CD4-positive, alpha-beta T cell (primary cell): ENCODE measurements at regions not wholly inside any gene's neighbourhood (a gene's known extent, or its start where the extent isn't known, plus 50 kb on each side); places are given as distances from the start of the nearest gene placed in this dataset.
"Not testable (repeated sequence)": the region's sequence is repeated elsewhere in the genome, so short reads cannot be mapped to it uniquely, and the experiment has no call there.

Source experiments
- ATAC-seq: fragments of 200-7000 bp; cut with Tn5 transposase; one replicate; pipeline ENCODE4 v1.10.0; 2022; ENCODE audit warnings: mild to moderate bottlenecking; ENCODE audit not compliant: poor library complexity
- CTCF ChIA-PET: fragments of 350-600 bp; sonication (Branson Sonifier 250); formaldehyde crosslinking; loops from one replicate; lab custom pipeline; 2021; ENCODE audit warnings: antibody characterized with exemption, inconsistent platforms; lab: Charles Lee
- POLR2A ChIA-PET: fragments of 350-600 bp; sonication (Branson Sonifier 250); formaldehyde crosslinking; loops from one replicate; lab custom pipeline; 2021; ENCODE audit warnings: antibody characterized with exemption, inconsistent platforms; lab: Charles Lee
- DNase-seq, 14 experiments: peaks; one replicate each; pipeline ENCODE4 v3.0.0-alpha.2; 2013 to 2020; ENCODE audit warnings: mixed read lengths in 2 of 14
- H3K27ac ChIP-seq, 2 donors: one replicate each; pipeline versions ENCODE4 v1.5.1 to v1.7.0; 2013; ENCODE audit warnings: low read length in 2 of 2, low read depth in 1 of 2, mild to moderate bottlenecking in 1 of 2
- H3K27me3 ChIP-seq, 2 experiments: 1 replicate in 1 of 2; 2 replicates in 1 of 2; pipeline versions ENCODE4 v1.6.1 to v1.7.0; 2013; ENCODE audit warnings: low read length in 2 of 2, control low read depth in 1 of 2, mild to moderate bottlenecking in 1 of 2, moderate library complexity in 1 of 2; ENCODE audit not compliant: insufficient read depth in 2 of 2, control insufficient read depth in 1 of 2
- H3K36me3 ChIP-seq: one replicate; pipeline ENCODE4 v1.6.1; 2013; ENCODE audit warnings: low read length, control low read depth; ENCODE audit not compliant: insufficient read depth
- H3K4me1 ChIP-seq: one replicate; pipeline ENCODE4 v1.6.1; 2013; ENCODE audit warnings: low read length, control low read depth; ENCODE audit not compliant: insufficient read depth
- H3K4me3 ChIP-seq: one replicate; pipeline ENCODE4 v1.5.1; 2013; ENCODE audit warnings: mild to moderate bottlenecking, low read length, moderate library complexity
- H3K9me3 ChIP-seq, 2 experiments: 1 replicate in 1 of 2; 2 replicates in 1 of 2; pipeline versions ENCODE4 v1.6.1 to v1.7.0; 2013; ENCODE audit warnings: low read length in 2 of 2, mild to moderate bottlenecking in 2 of 2, control low read depth in 1 of 2, moderate library complexity in 1 of 2; ENCODE audit not compliant: control insufficient read depth in 1 of 2, insufficient read depth in 1 of 2
- H3K27ac Mint-ChIP-seq: one replicate; pipeline ENCODE4 v1.8.0; 2020; ENCODE audit warnings: mixed read lengths
- H3K27me3 Mint-ChIP-seq: one replicate; pipeline ENCODE4 v1.8.0; 2021; ENCODE audit warnings: mixed read lengths
- H3K36me3 Mint-ChIP-seq: one replicate; pipeline ENCODE4 v1.8.0; 2021; ENCODE audit warnings: low read depth, mixed read lengths
- H3K4me1 Mint-ChIP-seq: one replicate; pipeline ENCODE4 v1.8.0; 2021; ENCODE audit warnings: low read depth, mixed read lengths
- H3K4me3 Mint-ChIP-seq: one replicate; pipeline ENCODE4 v1.8.0; 2020; ENCODE audit warnings: mild to moderate bottlenecking, mixed read lengths
- H3K9me3 Mint-ChIP-seq: one replicate; pipeline ENCODE4 v1.8.0; 2020; ENCODE audit warnings: mixed read lengths
- intact Hi-C, 2 experiments: fragments of 100-400 bp; cut with DNase I in 1 of 2; cut with micrococcal nuclease in 1 of 2; formaldehyde crosslinking; loops; one replicate each; pipeline versions ENCODE4 v1.15.1 to v1.9.0; 2023 to 2025; cut with DNase I, micrococcal nuclease

- H3K4me3 ChIP-seq, H3K27me3 ChIP-seq, H3K4me1 Mint-ChIP-seq, H3K27ac Mint-ChIP-seq, H3K4me3 Mint-ChIP-seq, H3K36me3 Mint-ChIP-seq, H3K36me3 ChIP-seq, CTCF ChIA-PET, H3K9me3 ChIP-seq, DNase-seq, H3K27ac ChIP-seq, H3K4me1 ChIP-seq, intact Hi-C loops, H3K9me3 Mint-ChIP-seq, POLR2A ChIA-PET, ATAC-seq: not testable (repeated sequence)
- H3K27me3 Mint-ChIP-seq, result peaks cover 20% of the 10 kb centered on the region
Measured at GRCh38 chr9:62848258-62848657, 1658.4 kb downstream of the SPATA31A7 start.

GRCh38 chr9:62849991-62850390 lies 1660.2 kb downstream of the SPATA31A7 start:
- CTCF ChIA-PET, POLR2A ChIA-PET, H3K4me1 ChIP-seq, H3K4me1 Mint-ChIP-seq, intact Hi-C loops, H3K4me3 ChIP-seq, H3K27ac ChIP-seq, H3K36me3 Mint-ChIP-seq, H3K27ac Mint-ChIP-seq, H3K36me3 ChIP-seq, H3K27me3 ChIP-seq, H3K9me3 Mint-ChIP-seq, DNase-seq, H3K4me3 Mint-ChIP-seq, ATAC-seq, H3K9me3 ChIP-seq: not testable (repeated sequence)
- H3K27me3 Mint-ChIP-seq, result peaks cover 21% of the 10 kb centered on the region

GRCh38 chr9:62857280-62857679 lies 1667.4 kb downstream of the SPATA31A7 start:
- H3K4me3 Mint-ChIP-seq, H3K36me3 Mint-ChIP-seq, H3K9me3 Mint-ChIP-seq, H3K27me3 ChIP-seq, H3K36me3 ChIP-seq, POLR2A ChIA-PET, H3K4me1 ChIP-seq, DNase-seq, H3K9me3 ChIP-seq, H3K27ac Mint-ChIP-seq, CTCF ChIA-PET, H3K4me1 Mint-ChIP-seq, ATAC-seq, intact Hi-C loops, H3K4me3 ChIP-seq, H3K27ac ChIP-seq: not testable (repeated sequence)
- peaks cover 33% of the 10 kb centered on the region for H3K27me3 Mint-ChIP-seq

GRCh38 chr9:62858240-62858639 lies 1668.4 kb downstream of the SPATA31A7 start:
- CTCF ChIA-PET, H3K4me1 ChIP-seq, intact Hi-C loops, H3K4me1 Mint-ChIP-seq, H3K36me3 ChIP-seq, H3K4me3 ChIP-seq, H3K9me3 Mint-ChIP-seq, POLR2A ChIA-PET, H3K36me3 Mint-ChIP-seq, H3K27me3 ChIP-seq, ATAC-seq, H3K4me3 Mint-ChIP-seq, H3K27ac ChIP-seq, H3K27ac Mint-ChIP-seq, H3K9me3 ChIP-seq, DNase-seq: not testable (repeated sequence)
- peaks cover 37% of the 10 kb centered on the region for H3K27me3 Mint-ChIP-seq

- ATAC-seq, H3K4me1 ChIP-seq, H3K4me3 ChIP-seq, CTCF ChIA-PET, H3K36me3 Mint-ChIP-seq, H3K4me1 Mint-ChIP-seq, POLR2A ChIA-PET, intact Hi-C loops, H3K9me3 ChIP-seq, H3K27ac Mint-ChIP-seq, H3K4me3 Mint-ChIP-seq, H3K9me3 Mint-ChIP-seq, H3K36me3 ChIP-seq, H3K27ac ChIP-seq, DNase-seq: not testable (repeated sequence)
- H3K27me3 ChIP-seq, result peaks cover 3 to 14% of the 10 kb centered on the region in 2 experiments
- H3K27me3 Mint-ChIP-seq, result peaks cover 60% of the 10 kb centered on the region
Measured at GRCh38 chr9:62860939-62861860, 1671.4 kb downstream of the SPATA31A7 start.

- CTCF ChIA-PET, H3K4me3 Mint-ChIP-seq, H3K4me3 ChIP-seq, intact Hi-C loops, H3K27ac ChIP-seq, H3K4me1 ChIP-seq, DNase-seq, H3K9me3 ChIP-seq, H3K4me1 Mint-ChIP-seq, H3K36me3 Mint-ChIP-seq, H3K27ac Mint-ChIP-seq, H3K36me3 ChIP-seq, POLR2A ChIA-PET, H3K9me3 Mint-ChIP-seq, ATAC-seq: not testable (repeated sequence)
- peaks cover 3 to 14% of the 10 kb centered on the region in 2 experiments for H3K27me3 ChIP-seq
- peaks cover 64% of the 10 kb centered on the region for H3K27me3 Mint-ChIP-seq
Measured at GRCh38 chr9:62862180-62862579, 1672.3 kb downstream of the SPATA31A7 start.

- ATAC-seq, H3K27ac ChIP-seq, DNase-seq, H3K9me3 ChIP-seq, H3K36me3 Mint-ChIP-seq, CTCF ChIA-PET, H3K4me1 ChIP-seq, POLR2A ChIA-PET, H3K4me3 Mint-ChIP-seq, H3K9me3 Mint-ChIP-seq, H3K36me3 ChIP-seq, intact Hi-C loops, H3K4me1 Mint-ChIP-seq, H3K27ac Mint-ChIP-seq, H3K4me3 ChIP-seq: not testable (repeated sequence)
- H3K27me3 ChIP-seq, result peaks cover 3 to 14% of the 10 kb centered on the region in 2 experiments
- peaks cover 71% of the 10 kb centered on the region for H3K27me3 Mint-ChIP-seq
Measured at GRCh38 chr9:62863319-62863718, 1673.5 kb downstream of the SPATA31A7 start.
